OCI-LY3 (cell line): ENCODE measurements at regions not wholly inside any gene's neighbourhood (a gene's known extent, or its start where the extent isn't known, plus 50 kb on each side); places are given as distances from the start of the nearest gene placed in this dataset.

Source experiments
- EZH2phosphoT487 ChIP-seq: fragments of 200-600 bp; shearing (Covaris generic); IDR thresholded peaks from 2 replicates; pipeline ENCODE4 v1.6.1; 2018; ENCODE audit warnings: antibody characterized with exemption, mixed run types, low read depth
- TF ChIP-seq, protein P1 (sequence below): fragments of 200-600, 300-600 bp; sonication (generic); IDR thresholded peaks from 2 replicates; pipeline ENCODE4 v1.5.1; 2014; ENCODE audit warnings: antibody characterized with exemption, low read length, low read depth

DNA sequence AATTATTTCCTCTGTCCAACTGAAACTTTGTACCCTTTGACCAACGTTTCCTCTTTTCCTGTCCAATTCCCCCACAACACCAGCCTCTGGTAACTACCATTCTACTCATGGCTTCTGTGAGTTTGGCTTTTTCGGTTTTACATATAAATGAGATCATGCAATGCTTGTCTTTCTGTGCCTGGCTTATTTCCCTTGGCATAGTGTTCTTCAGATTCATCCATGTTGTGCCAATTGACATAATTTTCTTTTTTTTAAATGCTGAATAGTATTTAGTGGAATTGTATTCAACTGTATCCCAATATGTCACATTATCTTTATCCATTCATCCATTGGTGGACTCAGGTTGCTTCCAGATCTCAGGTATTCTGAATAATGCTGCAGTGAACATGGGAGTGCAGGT, 222.5 kb upstream of the GALNTL6 start:
- TF ChIP-seq, protein P1, sequence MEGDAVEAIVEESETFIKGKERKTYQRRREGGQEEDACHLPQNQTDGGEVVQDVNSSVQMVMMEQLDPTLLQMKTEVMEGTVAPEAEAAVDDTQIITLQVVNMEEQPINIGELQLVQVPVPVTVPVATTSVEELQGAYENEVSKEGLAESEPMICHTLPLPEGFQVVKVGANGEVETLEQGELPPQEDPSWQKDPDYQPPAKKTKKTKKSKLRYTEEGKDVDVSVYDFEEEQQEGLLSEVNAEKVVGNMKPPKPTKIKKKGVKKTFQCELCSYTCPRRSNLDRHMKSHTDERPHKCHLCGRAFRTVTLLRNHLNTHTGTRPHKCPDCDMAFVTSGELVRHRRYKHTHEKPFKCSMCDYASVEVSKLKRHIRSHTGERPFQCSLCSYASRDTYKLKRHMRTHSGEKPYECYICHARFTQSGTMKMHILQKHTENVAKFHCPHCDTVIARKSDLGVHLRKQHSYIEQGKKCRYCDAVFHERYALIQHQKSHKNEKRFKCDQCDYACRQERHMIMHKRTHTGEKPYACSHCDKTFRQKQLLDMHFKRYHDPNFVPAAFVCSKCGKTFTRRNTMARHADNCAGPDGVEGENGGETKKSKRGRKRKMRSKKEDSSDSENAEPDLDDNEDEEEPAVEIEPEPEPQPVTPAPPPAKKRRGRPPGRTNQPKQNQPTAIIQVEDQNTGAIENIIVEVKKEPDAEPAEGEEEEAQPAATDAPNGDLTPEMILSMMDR: no peak
- no peak for TF ChIP-seq EZH2phosphoT487
